HG02759 (cell line): ENCODE measurements at regions not wholly inside any gene's neighbourhood (a gene's known extent, or its start where the extent isn't known, plus 50 kb on each side); places are given as distances from the start of the nearest gene placed in this dataset.

Experiments
- ATAC-seq: cut with Tn5 transposase; IDR thresholded peaks from one replicate; pipeline ENCODE4 v1.9.1; 2021; ENCODE audit warnings: mild to moderate bottlenecking, moderate library complexity; ENCODE audit not compliant: unreplicated experiment

DNA sequence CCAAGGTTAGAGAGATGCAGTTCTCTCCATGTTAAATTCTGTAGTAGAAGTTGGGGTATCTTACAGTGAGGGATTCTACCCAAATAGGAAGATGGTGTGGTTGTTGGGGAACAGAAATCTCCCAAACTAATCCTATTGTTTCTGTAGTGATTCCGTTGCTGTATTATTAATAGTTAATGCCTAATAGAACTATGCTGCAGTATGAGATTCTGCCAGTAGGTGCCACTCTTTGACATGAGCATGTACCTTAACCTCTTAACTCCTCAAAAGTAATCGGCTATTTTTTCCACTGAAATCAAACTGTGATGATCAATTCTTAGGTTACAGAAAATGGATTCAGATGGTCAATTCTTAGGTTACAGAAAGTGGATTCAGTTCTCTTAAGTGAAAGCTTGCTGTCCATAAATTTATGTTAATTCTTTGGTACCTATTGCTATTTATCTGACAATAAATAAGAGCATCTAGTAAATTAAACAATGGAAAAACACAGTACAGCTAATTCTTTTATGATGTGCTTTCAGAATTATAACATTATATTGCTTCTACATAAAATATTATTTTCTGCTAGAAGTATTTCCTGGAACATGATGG lies 97.9 kb upstream of the DLX2 start:
- ATAC-seq = no peak

- no peak for ATAC-seq
These were observed 101.6 kb upstream of the DLX2 start for GRCh38 chr2:172204309-172204708.

DNA sequence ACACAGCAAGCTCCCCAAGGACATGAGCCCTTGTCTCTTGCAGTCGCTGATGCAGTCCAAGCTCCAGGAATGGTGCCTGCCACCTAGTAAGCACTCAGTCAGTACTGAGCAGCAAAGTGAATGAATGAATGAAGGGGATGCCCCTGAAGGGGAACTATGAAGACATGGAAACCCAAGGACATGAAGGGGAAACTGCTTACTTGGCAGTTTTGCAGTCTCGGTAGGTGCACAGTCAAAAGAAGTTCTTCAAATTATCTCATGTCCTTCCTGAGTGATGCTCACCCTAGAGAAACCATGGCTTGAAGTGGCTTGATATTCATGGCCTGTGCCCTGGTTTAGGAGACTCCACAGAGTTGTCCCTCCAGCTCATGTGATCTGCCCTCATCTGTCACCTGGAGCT lies 102.1 kb upstream of the DLX2 start:
- no peak for ATAC-seq

- ATAC-seq = no peak
These were observed 102.6 kb upstream of the DLX2 start for GRCh38 chr2:172205292-172205691.

DNA sequence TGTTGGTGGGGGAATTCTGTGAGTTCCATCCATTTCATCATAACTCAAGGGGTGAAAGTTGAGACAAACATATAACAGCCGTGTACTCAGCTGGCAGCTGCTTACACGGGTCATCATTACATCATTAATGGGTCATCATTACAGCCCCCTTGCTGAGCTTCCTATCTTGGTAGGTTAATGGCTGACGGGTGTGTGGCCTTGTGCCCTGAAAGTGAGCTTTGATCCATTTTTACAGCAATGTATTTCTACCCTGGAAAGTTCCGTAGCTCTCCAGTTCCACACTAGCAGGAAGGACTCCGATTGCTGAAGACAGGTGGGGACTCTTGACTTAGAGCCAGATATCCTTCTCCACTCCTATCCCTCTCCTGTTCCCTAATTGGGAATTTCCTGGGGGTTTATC lies 105.2 kb upstream of the DLX2 start:
- no peak for ATAC-seq

DNA sequence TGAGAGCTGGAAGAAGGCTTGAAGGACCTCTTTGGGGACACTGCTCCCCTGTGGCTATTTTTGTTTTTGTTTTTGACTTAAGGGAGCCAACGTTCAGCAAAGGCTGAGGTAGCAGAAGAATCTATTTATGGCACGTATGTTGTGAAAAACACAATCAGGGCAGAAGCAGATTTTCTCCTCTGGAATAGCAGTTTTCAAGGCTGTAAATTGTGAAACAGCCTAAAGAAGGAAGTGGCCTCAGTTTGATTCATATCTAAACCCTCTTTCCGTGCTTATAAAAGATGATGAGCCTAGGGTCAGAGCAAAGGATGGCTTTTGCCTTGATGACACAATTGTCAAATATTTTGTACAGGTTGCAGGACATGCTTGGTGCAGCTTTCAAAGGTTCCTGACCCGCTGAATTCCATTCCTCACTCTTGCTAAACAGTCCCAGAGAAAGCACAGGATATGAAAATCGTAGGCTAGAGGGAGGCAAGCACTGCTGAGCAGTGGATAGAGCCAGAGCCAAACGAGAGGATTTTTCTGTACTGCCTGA lies 106.2 kb upstream of the DLX2 start:
- no peak for ATAC-seq

GRCh38 chr2:172210599-172210998 lies 107.9 kb upstream of the DLX2 start:
- no peak for ATAC-seq

GRCh38 chr2:172211512-172211911 lies 108.8 kb upstream of the DLX2 start:
- ATAC-seq = no peak

- no peak for ATAC-seq
These were observed 110.6 kb upstream of the DLX2 start for GRCh38 chr2:172213116-172213860.

- no peak for ATAC-seq
These were observed 111.6 kb upstream of the DLX2 start for GRCh38 chr2:172214252-172214651.

DNA sequence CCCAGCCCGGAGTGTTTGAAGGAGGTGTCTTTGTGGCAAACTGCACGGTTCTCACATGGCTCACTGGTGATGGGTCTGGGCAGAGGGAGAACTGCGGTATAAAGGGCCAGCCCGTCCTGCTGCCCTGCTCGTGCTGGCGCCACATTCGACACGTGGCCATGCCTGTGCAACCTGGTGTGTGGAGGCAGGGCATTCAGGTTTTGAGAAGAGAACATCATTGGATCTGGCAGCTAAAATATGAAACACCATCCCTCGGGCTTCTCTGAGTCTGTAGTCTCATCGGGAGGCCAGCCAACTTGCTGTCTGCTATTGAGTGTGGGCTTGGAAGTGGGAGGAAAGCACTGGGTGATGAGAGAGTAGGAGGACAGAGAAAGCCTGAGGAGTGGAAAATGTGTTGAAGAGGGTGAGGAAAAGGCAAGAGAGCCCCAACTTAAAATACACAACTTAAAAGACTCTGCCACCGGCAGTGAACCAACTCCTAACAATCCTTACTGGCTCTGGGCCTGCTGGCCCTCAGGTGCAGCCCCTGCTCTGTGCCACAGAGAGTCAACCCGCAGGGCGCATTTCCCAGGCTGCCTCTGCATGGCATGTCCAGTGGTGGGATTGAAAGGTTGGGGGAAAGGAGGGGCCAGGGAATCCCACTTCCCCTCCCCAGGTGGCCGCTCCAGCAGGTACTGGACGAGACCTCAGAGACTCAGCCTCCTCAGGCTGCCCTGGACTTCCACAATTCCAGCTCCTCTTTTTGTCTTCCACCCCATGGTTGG lies 112.7 kb upstream of the DLX2 start:
- no peak for ATAC-seq

DNA sequence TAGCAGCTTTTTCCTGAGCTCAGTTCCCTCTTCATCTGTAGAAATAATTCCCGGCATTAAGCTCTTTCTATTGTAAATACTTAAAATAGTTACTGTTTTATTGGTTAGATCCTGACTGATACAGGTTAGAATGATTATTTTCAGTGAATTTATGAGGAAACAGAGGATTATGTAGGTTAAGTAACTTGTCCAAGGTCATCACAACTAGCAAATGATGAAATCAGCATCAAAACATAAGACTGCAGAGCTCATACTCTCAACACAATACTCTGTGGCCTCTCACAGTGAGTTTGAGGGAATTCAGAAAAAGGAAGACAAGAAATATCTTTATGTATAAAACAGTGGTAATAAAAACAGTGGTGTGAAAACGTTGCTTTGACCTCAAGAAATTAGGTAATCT lies 113.2 kb upstream of the DLX2 start:
- no peak for ATAC-seq

GRCh38 chr2:172216477-172216876 lies 113.8 kb upstream of the DLX2 start:
- no peak for ATAC-seq

GRCh38 chr2:172219201-172219600 lies 116.5 kb upstream of the DLX2 start:
- ATAC-seq = no peak

DNA sequence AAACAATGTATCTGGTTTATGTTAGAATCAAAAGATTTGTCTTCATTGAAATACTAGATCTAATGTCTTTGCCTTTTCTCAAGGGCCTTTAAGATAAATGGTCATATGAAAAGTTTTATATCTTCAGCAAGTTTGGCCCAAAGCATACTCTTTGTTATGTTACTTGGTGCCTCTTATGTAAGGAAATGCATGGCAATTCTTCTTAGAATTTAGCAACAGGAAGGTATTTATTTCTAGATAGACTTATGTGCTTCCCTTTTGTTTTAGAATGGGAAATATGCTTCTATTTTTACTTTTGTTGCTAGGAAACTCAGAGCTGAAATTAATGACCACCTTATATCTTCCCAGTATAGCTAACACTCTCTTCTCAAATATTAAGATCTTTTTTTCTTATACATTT lies 117.4 kb upstream of the DLX2 start:
- no peak for ATAC-seq

GRCh38 chr2:172223601-172224054 lies 120.9 kb upstream of the DLX2 start:
- ATAC-seq = no peak

- ATAC-seq = no peak
These were observed 123.1 kb upstream of the DLX2 start for GRCh38 chr2:172225786-172226185.

DNA sequence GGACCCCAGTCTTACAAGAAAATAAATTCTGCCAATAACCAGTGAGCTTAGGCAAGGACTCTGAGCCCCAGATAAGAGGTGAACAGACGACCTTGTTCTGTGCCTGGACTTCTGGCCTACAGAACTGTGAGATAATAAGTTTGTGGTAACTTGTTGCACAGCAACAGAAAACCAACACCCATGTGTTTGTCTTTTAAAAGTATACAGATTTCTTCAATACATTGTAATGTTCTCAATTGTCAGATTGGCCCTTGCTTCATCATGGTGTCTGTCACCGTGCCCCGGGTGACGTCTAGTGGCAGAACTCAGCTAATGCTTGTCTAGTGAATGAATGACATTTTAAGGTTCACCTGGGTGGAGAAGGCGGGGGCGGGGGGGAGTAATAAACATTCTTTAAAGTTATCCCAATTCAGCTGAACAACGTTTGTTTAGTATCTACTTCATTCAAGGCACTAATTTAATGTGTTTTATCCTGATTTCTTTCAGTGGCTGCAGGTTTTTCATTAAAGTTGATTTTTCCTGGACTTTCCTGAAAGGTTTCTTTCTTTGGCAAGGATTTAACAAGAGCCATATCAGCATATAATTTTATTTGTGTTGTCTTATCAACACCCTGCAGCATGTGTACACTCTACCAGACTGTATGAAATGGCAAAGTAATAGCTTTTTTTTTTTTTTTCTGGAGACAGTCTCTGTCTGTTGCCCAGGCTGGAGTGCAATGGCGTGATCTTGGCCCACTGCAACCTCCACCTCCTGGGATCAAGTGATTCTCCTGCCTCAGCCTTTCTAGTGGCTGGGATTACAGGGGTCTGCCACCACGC lies 123.8 kb upstream of the DLX2 start:
- no peak for ATAC-seq

GRCh38 chr2:172227719-172228118 lies 125.0 kb upstream of the DLX2 start:
- ATAC-seq = no peak

GRCh38 chr2:172228177-172228808 lies 125.6 kb upstream of the DLX2 start:
- ATAC-seq = no peak
